ENCODE measurements at regions not wholly inside any gene's neighbourhood (a gene's known extent, or its start where the extent isn't known, plus 50 kb on each side); places are given as distances from the start of the nearest gene placed in this dataset.

GRCh38 chr3:44186712-44187111, 55.0 kb upstream of the TOPAZ1 start:
- ATAC-seq (no peak), DNase-seq (ENCODE audit: low spot score) (no peak)
- Mint-ChIP-seq H3K36me3 (no peaks in the 10 kb centered on the region), H3K27ac (no peak overlapping the region), H3K9me3 (no peaks in the 10 kb centered on the region), H3K27me3 (peaks cover 13 to 37% of the 10 kb centered on the region in 2 donors), H3K4me3 (no peak overlapping the region), H3K4me1 (ENCODE audit: low read depth in 2 of 2) (no peaks in the 10 kb centered on the region)

Measured in natural killer cell treated with Interleukin-12 subunit alpha and Interleukin-12 subunit beta and Interleukin-15 and Interleukin-18, amount 100 ng/mL, for 72 hours (primary cell).